HEK293 (cell line): ENCODE measurements at regions not wholly inside any gene's neighbourhood (a gene's known extent, or its start where the extent isn't known, plus 50 kb on each side); places are given as distances from the start of the nearest gene placed in this dataset.

Experiments
- CTCF ChIP-seq: fragments of 450-650 bp; formaldehyde crosslinking; IDR thresholded peaks from 2 replicates; pipeline ENCODE4 v1.5.1; 2016; ENCODE audit warnings: missing biosample characterization, missing genetic modification characterization
- HIC1 ChIP-seq: fragments of 450-650 bp; formaldehyde crosslinking; IDR thresholded peaks from 2 replicates; pipeline ENCODE4 v1.5.1; 2016; ENCODE audit warnings: missing biosample characterization, missing genetic modification characterization
- OSR2 ChIP-seq: fragments of 450-650 bp; formaldehyde crosslinking; IDR thresholded peaks from 2 replicates; pipeline ENCODE4 v1.5.1; 2016; ENCODE audit warnings: missing biosample characterization, missing genetic modification characterization
- PATZ1 ChIP-seq: fragments of 450-650 bp; formaldehyde crosslinking; IDR thresholded peaks from 2 replicates; pipeline ENCODE4 v1.5.1; 2016; ENCODE audit warnings: missing biosample characterization, missing genetic modification characterization
- PRDM4 ChIP-seq: fragments of 450-650 bp; formaldehyde crosslinking; IDR thresholded peaks from 2 replicates; pipeline ENCODE4 v1.5.1; 2017; ENCODE audit warnings: missing biosample characterization, missing genetic modification characterization
- SCRT2 ChIP-seq: fragments of 450-650 bp; formaldehyde crosslinking; IDR thresholded peaks from 2 replicates; pipeline ENCODE4 v1.5.1; 2016; ENCODE audit warnings: missing biosample characterization, missing genetic modification characterization
- YY1 ChIP-seq: fragments of 450-650 bp; formaldehyde crosslinking; IDR thresholded peaks from 2 replicates; pipeline ENCODE4 v1.5.1; 2018; ENCODE audit warnings: missing biosample characterization, missing genetic modification characterization
- ZBTB49 ChIP-seq: fragments of 450-650 bp; formaldehyde crosslinking; IDR thresholded peaks from 2 replicates; pipeline ENCODE4 v1.5.1; 2016; ENCODE audit warnings: missing biosample characterization, missing genetic modification characterization, low read depth
- ZNF398 ChIP-seq: fragments of 450-650 bp; formaldehyde crosslinking; IDR thresholded peaks from 2 replicates; pipeline ENCODE4 v1.5.1; 2017; ENCODE audit warnings: missing biosample characterization, missing genetic modification characterization

GRCh38 chr13:85373322-85373721 is 425.9 kb downstream of the SLITRK6 start:
- TF ChIP-seq HIC1 (tag by site-specific recombination) (no peak), ZBTB49 (no peak), CTCF (tag by site-specific recombination) (no peak), ZNF398 (tag by site-specific recombination) (no peak), YY1 (tag by site-specific recombination) (no peak), SCRT2 (tag by site-specific recombination) (no peak), PATZ1 (tag by site-specific recombination) (no peak), PRDM4 (no peak), OSR2 (no peak)
